CD4-positive, alpha-beta T cell (primary cell): ENCODE measurements at regions not wholly inside any gene's neighbourhood (a gene's known extent, or its start where the extent isn't known, plus 50 kb on each side); places are given as distances from the start of the nearest gene placed in this dataset.

Source experiments
- ATAC-seq: fragments of 200-7000 bp; cut with Tn5 transposase; one replicate; pipeline ENCODE4 v1.10.0; 2022; ENCODE audit warnings: mild to moderate bottlenecking; ENCODE audit not compliant: poor library complexity
- CTCF ChIA-PET: fragments of 350-600 bp; sonication (Branson Sonifier 250); formaldehyde crosslinking; loops from one replicate; lab custom pipeline; 2021; ENCODE audit warnings: antibody characterized with exemption, inconsistent platforms; lab: Charles Lee
- POLR2A ChIA-PET: fragments of 350-600 bp; sonication (Branson Sonifier 250); formaldehyde crosslinking; loops from one replicate; lab custom pipeline; 2021; ENCODE audit warnings: antibody characterized with exemption, inconsistent platforms; lab: Charles Lee
- DNase-seq, 14 experiments: peaks; one replicate each; pipeline ENCODE4 v3.0.0-alpha.2; 2013 to 2020; ENCODE audit warnings: mixed read lengths in 2 of 14
- H3K27ac ChIP-seq, 2 donors: one replicate each; pipeline versions ENCODE4 v1.5.1 to v1.7.0; 2013; ENCODE audit warnings: low read length in 2 of 2, low read depth in 1 of 2, mild to moderate bottlenecking in 1 of 2
- H3K27me3 ChIP-seq, 2 experiments: 1 replicate in 1 of 2; 2 replicates in 1 of 2; pipeline versions ENCODE4 v1.6.1 to v1.7.0; 2013; ENCODE audit warnings: low read length in 2 of 2, control low read depth in 1 of 2, mild to moderate bottlenecking in 1 of 2, moderate library complexity in 1 of 2; ENCODE audit not compliant: insufficient read depth in 2 of 2, control insufficient read depth in 1 of 2
- H3K36me3 ChIP-seq: one replicate; pipeline ENCODE4 v1.6.1; 2013; ENCODE audit warnings: low read length, control low read depth; ENCODE audit not compliant: insufficient read depth
- H3K4me1 ChIP-seq: one replicate; pipeline ENCODE4 v1.6.1; 2013; ENCODE audit warnings: low read length, control low read depth; ENCODE audit not compliant: insufficient read depth
- H3K4me3 ChIP-seq: one replicate; pipeline ENCODE4 v1.5.1; 2013; ENCODE audit warnings: mild to moderate bottlenecking, low read length, moderate library complexity
- H3K9me3 ChIP-seq, 2 experiments: 1 replicate in 1 of 2; 2 replicates in 1 of 2; pipeline versions ENCODE4 v1.6.1 to v1.7.0; 2013; ENCODE audit warnings: low read length in 2 of 2, mild to moderate bottlenecking in 2 of 2, control low read depth in 1 of 2, moderate library complexity in 1 of 2; ENCODE audit not compliant: control insufficient read depth in 1 of 2, insufficient read depth in 1 of 2
- H3K27ac Mint-ChIP-seq: one replicate; pipeline ENCODE4 v1.8.0; 2020; ENCODE audit warnings: mixed read lengths
- H3K27me3 Mint-ChIP-seq: one replicate; pipeline ENCODE4 v1.8.0; 2021; ENCODE audit warnings: mixed read lengths
- H3K36me3 Mint-ChIP-seq: one replicate; pipeline ENCODE4 v1.8.0; 2021; ENCODE audit warnings: low read depth, mixed read lengths
- H3K4me1 Mint-ChIP-seq: one replicate; pipeline ENCODE4 v1.8.0; 2021; ENCODE audit warnings: low read depth, mixed read lengths
- H3K4me3 Mint-ChIP-seq: one replicate; pipeline ENCODE4 v1.8.0; 2020; ENCODE audit warnings: mild to moderate bottlenecking, mixed read lengths
- H3K9me3 Mint-ChIP-seq: one replicate; pipeline ENCODE4 v1.8.0; 2020; ENCODE audit warnings: mixed read lengths
- intact Hi-C, 2 experiments: fragments of 100-400 bp; cut with DNase I in 1 of 2; cut with micrococcal nuclease in 1 of 2; formaldehyde crosslinking; loops; one replicate each; pipeline versions ENCODE4 v1.15.1 to v1.9.0; 2023 to 2025; cut with DNase I, micrococcal nuclease
- TF ChIP-seq, protein P1 (sequence below): fragments of 200-600 bp; IDR thresholded peaks from one replicate; pipeline ENCODE4 v1.8.0; 2022; ENCODE audit warnings: antibody characterized with exemption, mild to moderate bottlenecking

DNA sequence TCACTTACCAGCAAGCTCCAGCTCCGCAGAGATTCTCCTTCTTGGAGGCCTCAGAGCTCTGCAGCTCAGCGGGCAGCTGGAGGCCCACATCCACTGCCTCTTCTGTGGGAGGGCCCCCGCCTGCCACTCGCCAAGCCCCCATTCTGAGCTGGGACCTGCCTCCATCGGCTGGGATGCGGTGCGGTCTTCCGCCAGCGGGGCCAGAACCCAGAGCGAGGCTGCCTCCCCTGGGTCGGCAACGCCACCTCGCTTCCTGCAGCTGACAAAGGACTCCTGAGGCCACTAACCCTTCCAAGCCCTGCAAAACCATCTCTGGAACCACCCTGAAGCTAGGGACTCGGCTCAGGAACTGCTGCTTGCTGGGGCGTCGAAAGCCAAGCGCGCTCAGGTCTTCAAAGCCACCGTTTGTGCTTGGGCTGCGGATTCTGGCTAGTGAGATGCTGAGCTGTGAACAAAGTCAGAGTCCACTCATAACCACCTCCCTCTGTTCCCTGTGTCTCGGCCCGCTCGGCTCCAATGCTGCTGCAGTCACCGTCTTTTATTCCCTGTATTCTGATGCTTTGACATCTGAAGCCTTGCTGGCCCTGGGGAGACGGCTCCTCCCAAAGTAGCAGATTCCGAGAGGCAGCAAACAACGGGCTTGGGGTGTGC is 174.3 kb downstream of the ENGASE start:
- H3K9me3 Mint-ChIP-seq, result no peaks in the 10 kb centered on the region
- H3K4me1 Mint-ChIP-seq, result no peaks in the 10 kb centered on the region
- H3K36me3 Mint-ChIP-seq, result no peaks in the 10 kb centered on the region
- Histone ChIP-seq H3K27ac (no peak overlapping the region), H3K36me3 (no peaks in the 10 kb centered on the region), H3K4me3 (no peak overlapping the region), H3K9me3 (no peaks in the 10 kb centered on the region), H3K27me3 (peaks cover 17 to 22% of the 10 kb centered on the region in 2 experiments), H3K4me1 (no peaks in the 10 kb centered on the region)
- DNase-seq, result no peak
- ChIA-PET CTCF (no interaction called here), POLR2A (no interaction called here)
- peaks cover 49% of the 10 kb centered on the region for H3K27me3 Mint-ChIP-seq
- H3K27ac Mint-ChIP-seq, result no peak overlapping the region
- intact Hi-C loops, result no loop called here
- no peak overlapping the region for H3K4me3 Mint-ChIP-seq
- ATAC-seq, result no peak
- TF ChIP-seq, protein P1, sequence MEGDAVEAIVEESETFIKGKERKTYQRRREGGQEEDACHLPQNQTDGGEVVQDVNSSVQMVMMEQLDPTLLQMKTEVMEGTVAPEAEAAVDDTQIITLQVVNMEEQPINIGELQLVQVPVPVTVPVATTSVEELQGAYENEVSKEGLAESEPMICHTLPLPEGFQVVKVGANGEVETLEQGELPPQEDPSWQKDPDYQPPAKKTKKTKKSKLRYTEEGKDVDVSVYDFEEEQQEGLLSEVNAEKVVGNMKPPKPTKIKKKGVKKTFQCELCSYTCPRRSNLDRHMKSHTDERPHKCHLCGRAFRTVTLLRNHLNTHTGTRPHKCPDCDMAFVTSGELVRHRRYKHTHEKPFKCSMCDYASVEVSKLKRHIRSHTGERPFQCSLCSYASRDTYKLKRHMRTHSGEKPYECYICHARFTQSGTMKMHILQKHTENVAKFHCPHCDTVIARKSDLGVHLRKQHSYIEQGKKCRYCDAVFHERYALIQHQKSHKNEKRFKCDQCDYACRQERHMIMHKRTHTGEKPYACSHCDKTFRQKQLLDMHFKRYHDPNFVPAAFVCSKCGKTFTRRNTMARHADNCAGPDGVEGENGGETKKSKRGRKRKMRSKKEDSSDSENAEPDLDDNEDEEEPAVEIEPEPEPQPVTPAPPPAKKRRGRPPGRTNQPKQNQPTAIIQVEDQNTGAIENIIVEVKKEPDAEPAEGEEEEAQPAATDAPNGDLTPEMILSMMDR, result no peak

DNA sequence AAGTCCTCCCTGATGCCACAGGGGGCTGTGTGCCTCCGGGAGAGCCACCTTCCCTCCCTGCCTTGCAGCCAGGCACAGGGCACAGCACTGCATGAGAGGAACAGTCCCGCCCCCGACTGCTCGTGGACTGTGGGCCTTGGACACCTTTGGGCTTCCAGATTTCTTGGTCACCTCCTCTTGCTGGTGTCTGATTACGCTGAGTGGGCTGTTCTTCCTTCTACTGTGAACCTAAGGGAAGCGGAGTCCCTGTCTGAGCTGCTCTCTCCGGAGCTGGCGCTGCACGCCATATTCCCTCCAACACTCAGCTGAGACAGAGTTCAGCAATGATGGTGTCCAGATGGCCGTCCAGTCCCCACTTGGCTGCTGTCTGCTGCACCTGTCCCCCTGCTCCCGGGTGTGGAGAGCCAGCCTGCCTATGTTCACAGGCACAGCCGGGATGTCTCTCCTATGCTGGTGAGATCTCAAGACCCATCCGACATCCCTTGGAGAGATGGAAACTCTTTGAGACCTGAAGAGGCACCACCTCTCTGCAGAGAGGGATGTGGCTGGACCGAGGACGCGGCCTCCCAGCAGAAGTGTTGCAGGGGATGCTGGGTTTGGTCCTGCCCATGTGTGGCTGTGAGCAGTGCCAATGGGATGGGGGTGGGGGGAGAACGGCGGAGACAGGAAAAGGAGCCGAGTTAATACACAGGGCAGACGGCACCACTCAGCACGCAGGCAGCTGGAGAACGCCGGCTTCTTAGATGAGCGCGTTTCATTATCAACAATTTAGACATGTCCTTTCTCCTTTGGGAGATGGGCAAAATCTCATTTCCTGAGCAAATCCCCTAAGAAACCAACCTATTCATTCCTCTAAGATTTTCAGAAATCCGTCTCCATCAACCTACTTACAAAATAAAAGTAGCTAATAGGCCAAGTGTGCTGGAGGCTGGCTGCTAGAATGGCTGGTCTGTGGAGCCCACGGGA is 171.9 kb downstream of the ENGASE start:
- TF ChIP-seq, protein P1, result no peak
- Histone ChIP-seq H3K9me3 (peaks cover 0 to 4% of the 10 kb centered on the region in 2 experiments), H3K4me1 (no peaks in the 10 kb centered on the region), H3K27me3 (peaks cover 6 to 11% of the 10 kb centered on the region in 2 experiments), H3K4me3 (no peak overlapping the region), H3K27ac (no peak overlapping the region), H3K36me3 (no peaks in the 10 kb centered on the region)
- no peak overlapping the region for H3K27ac Mint-ChIP-seq
- ChIA-PET CTCF (no interaction called here), POLR2A (no interaction called here)
- DNase-seq (no peak), ATAC-seq (no peak)
- H3K27me3 Mint-ChIP-seq, result peaks cover 27% of the 10 kb centered on the region
- H3K4me1 Mint-ChIP-seq, result no peaks in the 10 kb centered on the region
- H3K9me3 Mint-ChIP-seq, result no peaks in the 10 kb centered on the region
- no peak overlapping the region for H3K4me3 Mint-ChIP-seq
- no peaks in the 10 kb centered on the region for H3K36me3 Mint-ChIP-seq
- intact Hi-C loops, result no loop called here

DNA sequence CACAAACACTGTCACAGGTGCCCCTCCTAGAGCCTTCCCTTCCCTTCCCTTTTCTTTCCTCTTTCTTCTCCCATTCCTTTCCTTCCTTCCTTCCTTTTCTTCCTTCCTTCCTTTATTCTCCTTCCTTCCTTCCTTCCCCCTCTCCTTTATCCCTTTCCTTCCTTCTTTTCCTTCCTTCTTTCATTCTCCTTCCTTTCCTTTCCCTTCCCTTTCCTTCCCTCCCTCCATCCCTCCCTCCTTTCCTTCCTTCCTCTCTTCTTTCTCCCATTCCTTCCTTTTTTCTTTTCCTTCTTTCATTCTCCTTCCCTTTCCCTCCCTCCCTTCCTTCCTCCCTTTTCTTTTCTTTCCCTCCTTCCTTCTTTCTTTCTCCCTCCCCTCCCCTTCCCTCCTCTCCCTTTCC is 170.0 kb downstream of the ENGASE start:
- Histone ChIP-seq H3K36me3 (no peaks in the 10 kb centered on the region), H3K4me1 (no peaks in the 10 kb centered on the region), H3K27ac (no peak overlapping the region), H3K27me3 (peaks cover 5 to 10% of the 10 kb centered on the region in 2 experiments), H3K4me3 (no peak overlapping the region), H3K9me3 (peaks cover 0 to 4% of the 10 kb centered on the region in 2 experiments)
- ATAC-seq (no peak), DNase-seq (no peak)
- ChIA-PET CTCF (no interaction called here), POLR2A (no interaction called here)
- Mint-ChIP-seq H3K36me3 (no peaks in the 10 kb centered on the region), H3K9me3 (no peaks in the 10 kb centered on the region), H3K4me1 (no peaks in the 10 kb centered on the region), H3K27ac (no peak overlapping the region), H3K4me3 (no peak overlapping the region), H3K27me3 (peaks cover 18% of the 10 kb centered on the region)
- TF ChIP-seq, protein P1, result no peak
- intact Hi-C loops, result no loop called here
